K562 (cell line): ENCODE measurements at regions not wholly inside any gene's neighbourhood (a gene's known extent, or its start where the extent isn't known, plus 50 kb on each side); places are given as distances from the start of the nearest gene placed in this dataset.

Experiments used
- JUND ChIP-seq, 2 experiments: IDR thresholded peaks; 2 replicates in 1 of 2; 3 replicates in 1 of 2; pipeline ENCODE4 v1.6.1; 2011; ENCODE audit warnings: borderline replicate concordance in 2 of 2, low read depth in 2 of 2, low read length in 2 of 2, improper control_type of control experiment in 1 of 2, missing biosample characterization in 1 of 2, missing genetic modification characterization in 1 of 2, missing genetic modification reagents in 1 of 2
- NFE2L1 ChIP-seq: fragments of 450-650 bp; IDR thresholded peaks from 2 replicates; pipeline ENCODE4 v1.6.1; 2016; ENCODE audit warnings: missing genetic modification characterization, low read depth, mild to moderate bottlenecking, missing compliant biosample characterization, moderate library complexity, borderline replicate concordance
- NFIC ChIP-seq: fragments of 450-650 bp; IDR thresholded peaks from 2 replicates; pipeline ENCODE4 v1.6.1; 2017; ENCODE audit warnings: mild to moderate bottlenecking, inconsistent platforms
- NFRKB ChIP-seq: fragments of 450-650 bp; IDR thresholded peaks from 2 replicates; pipeline ENCODE4 v1.6.1; 2016; ENCODE audit warnings: low read depth
- REST ChIP-seq, 2 experiments: fragments of 450-650 bp; formaldehyde crosslinking in 1 of 2; IDR thresholded peaks; 2 replicates each; pipeline versions ENCODE4 v1.4.0 to v1.6.1; 2014 to 2020; ENCODE audit warnings: mild to moderate bottlenecking in 2 of 2, borderline replicate concordance in 1 of 2, low read depth in 1 of 2
- SMARCA5 ChIP-seq: fragments of 450-650 bp; IDR thresholded peaks from 2 replicates; pipeline ENCODE4 v1.6.1; 2016
- SP1 ChIP-seq: sonication (generic); formaldehyde crosslinking; IDR thresholded peaks from 2 replicates; pipeline ENCODE4 v1.8.1; 2022; ENCODE audit warnings: mild to moderate bottlenecking, missing genetic modification reagents
- USF2 ChIP-seq: sonication (generic); formaldehyde crosslinking; IDR thresholded peaks from 2 replicates; pipeline ENCODE4 v1.5.0; 2020; ENCODE audit warnings: missing genetic modification reagents

DNA sequence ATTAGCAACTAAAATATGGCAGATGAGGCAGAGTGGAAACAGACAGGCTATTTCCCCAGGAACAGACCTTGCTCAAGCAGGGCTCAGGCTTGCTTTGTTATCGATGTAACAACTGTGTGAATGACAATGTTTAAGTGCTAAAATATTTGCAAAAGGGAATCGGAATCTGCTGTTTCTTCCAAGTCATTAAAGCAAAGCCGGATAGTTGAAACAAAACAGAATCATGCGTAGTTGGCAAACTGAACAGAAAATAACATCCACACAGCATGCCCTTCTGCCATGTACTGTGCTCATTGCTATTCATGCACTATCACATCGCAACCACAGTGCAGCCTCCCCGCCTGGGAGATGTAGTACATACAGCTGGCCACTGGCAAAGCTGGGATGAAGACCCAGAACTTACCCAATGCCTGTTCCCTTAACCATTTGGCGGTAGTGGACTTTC lies 799.1 kb downstream of the DIAPH3 start:
- TF ChIP-seq USF2 (CRISPR knock-in tag) (no peak), SMARCA5 (no peak), JUND (IDR thresholded peaks at IDR 0.05; ENCODE audit: borderline replicate concordance, low read depth, low read length) (no peak), JUND (tag; IDR thresholded peaks at IDR 0.05; ENCODE audit: borderline replicate concordance, low read depth, low read length) (no peak), REST (IDR thresholded peaks at IDR 0.05; ENCODE audit: borderline replicate concordance) (no peak), REST (CRISPR knock-in tag; IDR thresholded peaks at IDR 0.05; ENCODE audit: low read depth) (no peak), NFIC (no peak), NFE2L1 (tag) (no peak), NFRKB (no peak), SP1 (no peak)
